ENCODE measurements at regions not wholly inside any gene's neighbourhood (a gene's known extent, or its start where the extent isn't known, plus 50 kb on each side); places are given as distances from the start of the nearest gene placed in this dataset.
"Not testable (repeated sequence)": the region's sequence is repeated elsewhere in the genome, so short reads cannot be mapped to it uniquely, and the experiment has no call there.

DNA sequence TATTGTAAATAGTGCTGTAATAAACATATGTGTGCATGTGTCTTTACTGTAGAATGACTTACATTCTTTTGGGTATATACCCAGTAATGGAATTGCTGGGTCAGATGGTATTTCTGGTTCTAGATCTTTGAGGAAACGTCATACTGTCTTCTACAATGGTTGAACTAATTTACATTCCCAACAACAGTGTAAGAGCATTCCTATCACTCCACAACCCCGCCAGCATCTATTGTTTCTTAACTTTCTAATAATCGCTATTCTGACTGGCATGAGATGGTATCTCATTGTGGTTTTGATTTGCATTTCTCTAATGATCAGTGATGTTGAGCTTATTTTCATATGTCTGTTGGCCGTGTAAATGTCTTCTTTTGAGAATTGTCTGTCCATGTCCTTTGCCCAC, 873.8 kb upstream of the ACVR2A start:
- not testable (repeated sequence) for DNase-seq (ENCODE audit: low spot score)

DNA sequence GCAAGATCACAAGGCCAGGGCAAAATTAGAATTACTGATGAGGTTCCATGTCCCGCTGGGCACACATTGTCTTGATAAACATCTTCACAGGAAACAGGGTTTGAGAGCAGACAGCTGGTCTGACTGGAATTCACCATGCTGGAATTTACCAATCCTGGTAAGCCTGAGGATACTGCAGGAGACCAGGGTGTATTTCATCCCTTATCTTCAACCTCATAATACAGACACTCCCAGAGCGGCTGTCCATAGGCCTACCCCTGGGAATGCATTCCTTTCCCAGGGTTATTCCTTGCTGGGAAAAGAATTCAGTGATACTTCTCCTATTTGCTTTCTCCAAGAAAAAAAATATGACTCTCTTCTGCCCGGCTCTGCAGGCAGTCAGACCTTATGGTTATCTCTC, 875.1 kb upstream of the ACVR2A start:
- DNase-seq (ENCODE audit: low spot score) = not testable (repeated sequence)

DNA sequence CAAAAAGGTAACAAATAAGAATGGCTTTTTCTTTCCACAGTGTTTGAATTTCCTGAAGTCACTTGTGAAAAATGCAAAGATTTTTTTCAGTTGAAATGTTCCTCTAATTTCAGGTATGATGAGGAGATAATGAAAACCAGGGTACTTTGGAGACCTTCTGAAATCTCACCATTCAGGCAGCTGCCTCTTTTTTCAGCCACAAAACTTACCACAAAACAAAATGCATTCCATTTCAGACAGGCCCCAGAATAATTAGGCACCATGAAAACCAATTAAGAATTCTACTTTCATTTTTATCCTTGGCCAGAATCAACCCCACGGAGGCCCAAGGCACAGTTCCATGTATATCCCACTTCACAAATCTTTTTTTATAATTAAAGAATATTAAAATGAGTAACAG, 880.3 kb upstream of the ACVR2A start:
- DNase-seq (ENCODE audit: low spot score) = no peak

DNA sequence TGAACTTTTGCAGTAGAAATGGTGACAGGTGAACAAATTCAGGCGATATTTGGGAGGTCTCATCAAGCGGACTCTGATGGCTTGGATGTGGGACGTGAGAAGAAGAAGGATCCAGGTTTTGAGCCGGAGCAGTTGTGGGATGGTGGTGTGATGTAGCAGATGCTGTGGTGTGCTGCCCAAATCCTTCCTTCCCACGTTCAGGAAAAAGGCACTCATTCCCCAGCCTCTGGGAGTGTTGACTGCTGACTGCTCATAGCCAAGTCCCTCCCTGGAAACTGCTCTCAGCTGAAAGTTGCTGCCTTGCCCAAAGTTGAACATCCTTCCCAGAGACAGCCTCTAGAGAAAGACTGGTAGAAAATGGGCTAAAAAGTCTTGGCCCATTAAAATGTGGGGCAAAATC, 890.3 kb upstream of the ACVR2A start:
- DNase-seq (ENCODE audit: low spot score) = no peak

DNA sequence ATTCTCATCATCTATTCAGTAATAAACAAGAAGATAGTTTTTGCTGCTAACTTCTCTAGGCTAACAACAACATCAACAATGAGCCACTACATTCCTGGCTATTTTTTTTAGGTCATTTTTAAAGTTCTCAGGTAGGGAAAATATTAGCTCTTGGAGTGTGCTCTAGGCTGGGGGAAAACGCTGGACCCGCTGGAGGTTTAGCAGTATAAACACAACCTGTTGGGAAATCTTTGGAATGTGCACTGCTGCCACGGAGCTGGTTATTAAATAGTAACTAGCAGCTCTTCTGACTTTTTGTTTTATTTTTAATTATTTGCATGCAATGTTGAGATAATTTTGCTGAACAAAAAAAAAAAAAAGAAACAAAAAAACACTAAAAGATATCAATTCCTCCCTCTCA, 892.1 kb upstream of the ACVR2A start:
- no peak for DNase-seq (ENCODE audit: low spot score)

DNA sequence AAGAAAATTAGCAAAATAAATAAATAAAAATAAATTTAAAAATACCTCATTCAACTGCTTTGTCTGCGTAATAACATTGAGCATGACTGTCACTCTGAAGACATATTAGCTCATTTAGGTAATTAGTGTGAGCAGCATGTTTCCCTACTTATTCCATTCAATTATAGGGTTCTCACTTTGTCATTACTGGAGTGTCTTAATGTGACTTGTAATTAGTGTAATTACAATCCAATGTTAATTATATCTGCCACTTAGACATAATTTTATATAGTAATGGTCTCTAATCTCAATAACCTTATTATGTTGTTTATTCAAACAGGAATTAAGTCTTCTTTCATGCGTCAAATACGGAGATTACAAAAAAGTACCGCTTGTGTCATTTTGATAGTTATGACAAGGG, 893.9 kb upstream of the ACVR2A start:
- no peak for DNase-seq (ENCODE audit: low spot score)

DNA sequence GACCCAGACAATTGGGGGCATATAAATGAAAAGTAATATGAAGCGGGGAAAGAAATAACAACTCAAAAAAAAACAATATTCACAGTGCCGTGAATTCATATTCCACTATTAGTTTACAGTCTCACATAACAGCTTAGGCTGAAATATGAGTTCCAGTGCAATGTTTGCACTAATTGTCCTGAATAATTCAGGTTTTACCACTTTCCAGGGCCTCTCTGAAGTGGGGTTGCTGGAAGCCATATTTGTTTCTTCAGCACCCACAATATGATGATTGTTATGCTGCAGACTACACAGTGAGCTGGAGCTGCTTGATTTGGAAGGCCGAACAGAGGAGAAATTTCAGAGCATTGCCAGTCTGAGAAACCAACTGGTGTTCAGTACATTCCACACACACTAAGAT, 894.5 kb upstream of the ACVR2A start:
- no peak for DNase-seq (ENCODE audit: low spot score)

DNA sequence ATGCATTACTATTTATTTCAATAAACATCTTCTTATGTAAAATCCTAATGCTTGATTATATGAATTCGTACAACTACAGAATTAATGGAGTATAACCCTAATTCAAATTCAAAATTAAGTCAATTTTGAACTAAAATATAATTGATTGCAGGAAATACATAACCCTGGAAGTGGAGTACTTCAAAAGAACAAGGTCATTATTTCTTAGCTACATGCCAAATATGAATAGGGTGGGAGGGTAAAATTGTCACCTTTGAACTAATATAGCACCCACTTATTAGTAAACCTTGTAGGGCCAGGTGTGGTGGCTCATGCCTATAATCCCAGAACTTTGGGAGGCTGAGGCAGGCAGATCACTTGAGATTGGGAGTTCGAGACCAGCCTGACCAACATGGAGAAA, 895.4 kb upstream of the ACVR2A start:
- DNase-seq (ENCODE audit: low spot score) = no peak

DNA sequence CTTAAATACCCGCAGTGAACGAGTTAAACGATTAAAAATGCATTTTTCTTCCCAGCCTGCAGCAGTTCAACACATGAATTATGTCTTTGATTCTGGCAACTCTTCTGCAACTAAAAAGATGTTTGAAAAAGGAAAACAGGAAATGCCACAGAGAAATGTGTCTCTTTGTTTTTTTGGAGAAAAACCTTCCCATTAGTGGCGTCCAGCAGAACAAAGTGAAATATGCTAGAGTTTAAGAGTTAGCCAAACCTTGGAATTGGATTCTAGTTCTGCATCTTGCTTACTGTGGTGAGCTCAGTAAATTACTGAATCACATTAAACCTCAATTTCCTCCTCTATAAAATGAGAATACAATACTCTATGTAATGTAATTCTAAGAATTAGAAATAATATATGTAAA, 900.2 kb upstream of the ACVR2A start:
- no peak for DNase-seq (ENCODE audit: low spot score)

DNA sequence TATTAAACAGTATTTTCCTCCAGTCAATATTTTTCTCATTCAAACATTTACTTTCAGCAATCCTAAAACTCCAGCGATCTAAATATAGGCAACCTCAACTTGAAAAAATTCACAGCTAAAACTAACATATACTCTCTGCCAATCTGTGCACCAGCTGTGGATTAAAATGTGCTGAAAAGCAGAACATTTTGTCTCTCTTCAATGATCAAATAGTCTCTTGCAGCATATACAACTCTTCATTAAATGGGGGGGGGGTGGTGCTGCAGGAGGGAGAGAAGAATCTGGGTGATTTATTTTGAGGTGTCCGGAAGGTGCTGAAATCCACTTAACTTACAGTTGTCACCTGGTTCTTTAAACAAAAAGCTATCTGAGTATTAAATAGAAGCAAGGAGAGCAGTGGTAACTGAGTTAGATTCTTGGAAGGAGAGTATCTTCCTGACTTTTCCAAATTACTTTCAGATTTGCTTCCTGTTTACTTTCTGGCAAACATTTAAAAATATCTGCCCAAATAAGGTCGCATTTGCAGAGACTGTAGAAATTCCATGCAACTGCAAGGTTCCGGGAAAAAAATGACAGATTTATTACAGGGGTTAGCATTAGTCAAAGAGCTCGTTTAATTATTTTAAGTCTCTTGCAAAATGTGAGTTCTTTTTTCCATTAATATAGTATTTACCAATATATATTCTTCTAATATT, 904.7 kb upstream of the ACVR2A start:
- DNase-seq (ENCODE audit: low spot score) = no peak

DNA sequence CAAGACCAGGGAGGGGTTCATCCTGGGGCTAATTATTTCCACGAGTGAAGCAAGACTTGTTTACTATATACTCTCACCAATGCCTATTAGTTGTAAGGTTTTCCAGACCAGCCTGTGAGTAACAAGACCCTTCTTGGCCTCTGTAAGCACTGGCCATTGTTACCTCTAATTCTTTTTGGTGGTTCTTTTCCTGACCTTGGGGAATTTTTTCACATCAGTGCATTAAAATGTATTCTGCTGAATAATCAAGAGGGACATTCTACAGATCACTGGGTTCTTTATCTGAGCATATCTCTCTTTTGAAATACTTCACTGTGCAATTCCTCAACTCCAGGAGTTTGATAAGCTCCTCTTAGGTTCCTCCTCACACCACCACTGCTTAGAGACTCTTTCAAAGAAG, 909.9 kb upstream of the ACVR2A start:
- no peak for DNase-seq (ENCODE audit: low spot score)

DNA sequence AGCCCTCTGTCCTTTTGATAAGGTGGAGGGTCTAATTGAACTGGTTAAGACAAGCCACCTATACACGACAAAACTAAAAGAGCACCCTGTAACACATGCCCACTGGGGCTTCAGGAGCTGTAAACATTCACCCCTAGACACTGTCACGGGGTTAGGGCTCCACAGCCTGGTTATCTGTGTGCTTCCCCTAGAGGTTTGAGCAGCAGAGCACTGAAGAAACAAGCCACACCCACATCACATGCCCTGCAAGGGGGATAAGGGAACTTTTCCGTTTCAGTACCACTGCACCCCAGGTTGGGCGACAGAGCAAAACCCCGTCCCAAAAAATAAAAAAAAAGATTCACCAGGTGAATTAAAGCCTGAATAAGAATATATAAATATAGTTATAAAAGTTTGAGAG, 913.7 kb upstream of the ACVR2A start:
- no peak for DNase-seq (ENCODE audit: low spot score)

DNA sequence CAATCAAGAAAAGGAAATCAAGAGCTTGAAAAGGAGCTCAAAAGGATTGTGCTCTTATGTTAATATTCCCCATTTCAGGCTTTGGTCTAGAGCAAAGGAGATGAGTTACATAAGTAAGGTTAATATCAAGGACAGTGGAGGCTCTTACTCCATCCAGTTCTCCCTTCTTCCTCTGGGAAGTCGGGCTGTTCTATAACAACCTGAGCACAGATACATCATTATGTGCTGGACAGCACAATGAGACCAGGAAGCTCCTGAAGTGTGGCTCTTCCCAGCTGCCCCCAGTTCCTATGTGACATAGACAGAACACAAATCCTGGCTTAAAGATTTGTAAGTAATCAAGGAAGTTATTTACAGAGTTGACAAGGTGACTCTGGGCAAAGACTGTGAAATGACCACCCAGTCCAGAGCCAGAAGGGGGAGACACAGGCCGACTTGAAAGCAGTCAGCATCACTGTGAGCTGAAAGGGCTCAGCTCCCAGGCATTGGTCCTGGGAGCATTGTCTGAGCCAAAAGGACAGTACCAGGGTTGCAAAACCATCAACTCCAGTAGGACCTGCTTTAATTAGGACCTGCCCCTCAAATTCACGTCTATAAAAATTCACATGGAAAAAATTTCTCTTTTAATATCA, 917.6 kb upstream of the ACVR2A start:
- no peak for DNase-seq (ENCODE audit: low spot score)

DNA sequence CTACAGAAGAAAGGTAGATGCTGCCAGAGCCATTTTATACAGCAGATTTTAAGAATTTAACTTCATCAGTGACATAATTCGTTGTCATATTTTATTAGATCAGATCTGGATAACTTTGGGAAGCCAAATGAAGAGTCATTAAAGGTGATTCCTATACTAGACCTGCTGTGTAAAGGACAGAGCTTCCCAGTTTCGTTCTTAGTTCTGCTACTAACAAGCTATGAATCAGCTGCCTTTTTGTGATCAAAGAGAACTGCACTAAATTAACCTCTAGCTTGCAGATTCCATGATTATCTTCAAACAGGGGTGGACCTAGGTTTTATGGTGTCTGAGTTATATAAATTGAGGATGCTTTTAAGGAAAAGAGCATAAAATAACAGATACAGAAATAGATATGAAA, 926.5 kb upstream of the ACVR2A start:
- DNase-seq (ENCODE audit: low spot score) = no peak

DNA sequence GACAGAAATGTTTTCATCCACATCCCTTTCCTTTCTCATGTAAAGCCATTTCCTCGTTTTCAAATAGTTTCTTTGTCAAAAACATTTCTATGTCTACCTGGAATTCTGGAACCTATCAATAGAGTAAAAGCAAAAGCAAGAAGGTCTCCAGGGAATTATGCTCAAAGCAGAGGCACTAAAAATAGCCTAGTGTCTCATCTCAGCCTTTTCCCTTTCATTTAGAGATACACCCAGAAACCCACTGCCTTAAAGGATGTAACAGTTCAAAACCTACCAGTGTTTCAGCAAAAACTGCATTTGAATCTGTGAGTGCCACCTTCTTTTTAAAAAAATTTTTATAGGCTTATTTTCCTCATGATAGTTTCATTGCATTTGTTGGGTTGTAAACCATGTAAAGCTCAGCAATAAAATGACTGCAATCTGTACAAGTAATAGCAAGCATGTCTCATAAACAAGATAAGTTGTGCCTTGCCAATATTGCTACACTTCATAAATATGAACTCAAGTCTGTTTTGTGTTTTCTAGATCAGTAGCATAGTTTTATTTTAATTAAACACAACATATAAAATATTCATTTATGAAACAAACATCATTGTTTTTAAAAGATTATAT, 927.3 kb upstream of the ACVR2A start:
- no peak for DNase-seq (ENCODE audit: low spot score)

DNA sequence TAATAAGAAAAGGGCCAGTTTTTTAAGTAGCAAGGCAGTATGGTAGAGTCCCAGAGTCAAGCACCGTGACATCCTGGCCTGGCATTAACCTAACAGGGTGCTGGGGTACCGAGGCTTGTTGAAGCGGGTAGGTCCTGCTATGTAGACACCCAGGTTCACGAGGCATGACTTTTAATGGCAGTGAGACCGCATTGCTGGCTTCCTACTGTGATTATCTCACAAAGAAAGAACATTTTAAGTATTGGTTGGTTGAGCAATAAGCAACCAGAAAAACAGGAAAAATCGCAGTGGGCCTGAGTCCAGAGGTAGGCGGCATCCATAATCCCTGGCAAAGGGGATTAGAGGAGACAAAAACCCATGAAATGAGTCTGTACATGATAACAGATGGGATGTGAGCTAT, 927.9 kb upstream of the ACVR2A start:
- DNase-seq (ENCODE audit: low spot score) = no peak

DNA sequence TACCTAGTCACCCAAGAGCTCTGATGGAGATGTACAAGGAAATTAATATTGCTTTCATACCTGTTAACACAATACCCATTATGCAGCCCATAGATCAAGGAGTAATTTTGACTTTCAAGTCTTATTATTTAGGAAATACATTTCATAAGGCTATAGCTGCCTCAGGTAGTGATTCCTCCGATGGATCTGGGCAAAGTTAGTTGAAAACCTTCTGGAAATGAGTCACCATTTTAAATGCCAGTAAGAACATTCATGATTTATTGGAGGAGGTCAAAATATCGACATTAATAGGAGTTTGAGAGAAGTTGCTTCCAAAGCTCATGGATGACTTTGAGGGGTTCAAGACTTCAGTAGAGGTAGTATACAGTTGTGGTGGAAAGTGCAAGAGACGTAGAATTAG, 931.4 kb upstream of the ACVR2A start:
- no peak for DNase-seq (ENCODE audit: low spot score)

DNA sequence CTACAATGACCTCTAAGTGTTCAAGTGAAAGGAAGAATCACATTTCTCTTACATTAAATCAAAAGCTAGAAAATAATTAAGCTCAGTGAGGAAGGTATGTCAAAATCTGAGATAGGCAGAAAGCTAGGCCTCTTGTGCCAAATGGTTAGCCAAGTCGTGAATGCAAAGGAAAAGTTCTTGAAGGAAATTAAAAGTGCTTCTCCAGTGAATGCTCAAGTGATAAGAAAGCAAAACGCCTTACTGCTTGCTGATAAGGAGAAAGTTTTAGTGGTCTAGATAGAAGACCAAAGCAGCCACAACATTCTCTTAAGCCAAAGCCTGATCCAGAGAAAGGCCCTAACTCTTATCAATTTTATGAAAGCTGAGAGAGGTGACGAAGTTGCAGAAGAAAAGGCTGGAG, 932.3 kb upstream of the ACVR2A start:
- no peak for DNase-seq (ENCODE audit: low spot score)

DNA sequence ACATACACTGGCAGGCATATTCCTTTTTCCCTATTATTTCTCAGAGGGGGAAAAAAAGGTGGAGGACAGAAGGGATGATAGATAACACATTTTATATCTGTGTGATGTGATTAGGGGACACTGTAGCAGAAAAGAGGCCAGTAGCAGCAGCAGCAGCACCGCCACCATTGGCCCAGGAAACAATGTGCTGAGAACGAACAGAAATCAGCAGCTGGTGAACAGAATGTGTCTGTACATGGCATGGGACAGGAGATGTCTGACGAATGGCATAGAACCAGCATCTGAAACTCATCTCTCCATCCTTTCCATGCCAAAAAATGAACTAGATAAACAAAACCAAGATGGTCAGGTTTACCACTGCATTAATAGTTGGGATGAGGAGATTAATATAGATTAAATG, 936.1 kb upstream of the ACVR2A start:
- no peak for DNase-seq (ENCODE audit: low spot score)

DNA sequence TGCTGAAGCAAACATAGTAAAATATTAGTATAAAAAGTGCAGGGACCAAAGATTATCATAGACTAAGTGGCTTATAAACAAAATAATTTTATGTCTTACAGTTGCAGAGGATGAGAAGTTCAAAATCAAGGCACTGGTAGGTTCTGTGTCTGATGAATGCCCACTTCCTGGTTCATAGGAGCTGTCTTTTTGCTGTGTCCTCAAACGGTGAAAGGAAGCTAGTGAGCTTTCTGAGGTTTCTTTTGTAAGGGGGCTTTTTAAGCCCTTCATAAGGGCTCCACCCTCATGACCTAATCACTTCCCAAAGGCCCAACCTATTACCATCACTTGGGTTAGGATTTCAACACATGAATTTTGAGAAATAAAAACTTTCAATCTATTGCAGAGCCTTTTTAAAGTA, 946.7 kb upstream of the ACVR2A start:
- no peak for DNase-seq (ENCODE audit: low spot score)

DNA sequence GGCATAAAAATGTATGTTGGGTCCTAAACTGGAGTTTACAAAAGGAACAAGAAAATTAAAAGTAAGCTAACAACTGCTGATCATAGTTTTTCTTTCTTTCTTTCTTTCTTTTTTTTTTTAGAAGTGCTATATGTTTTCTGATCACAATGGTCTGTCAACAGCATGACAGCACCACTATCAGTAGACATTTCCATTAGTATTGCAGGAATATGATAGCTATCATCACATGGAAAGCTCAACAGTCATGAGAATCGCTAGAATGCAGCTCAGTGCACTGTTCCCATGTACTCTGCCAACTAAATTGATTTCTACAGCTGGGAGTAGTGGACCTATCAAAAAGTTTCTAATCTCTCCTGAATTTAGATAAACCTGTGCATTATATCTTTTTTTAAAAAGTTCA, 950.3 kb upstream of the ACVR2A start:
- DNase-seq (ENCODE audit: low spot score) = no peak

DNA sequence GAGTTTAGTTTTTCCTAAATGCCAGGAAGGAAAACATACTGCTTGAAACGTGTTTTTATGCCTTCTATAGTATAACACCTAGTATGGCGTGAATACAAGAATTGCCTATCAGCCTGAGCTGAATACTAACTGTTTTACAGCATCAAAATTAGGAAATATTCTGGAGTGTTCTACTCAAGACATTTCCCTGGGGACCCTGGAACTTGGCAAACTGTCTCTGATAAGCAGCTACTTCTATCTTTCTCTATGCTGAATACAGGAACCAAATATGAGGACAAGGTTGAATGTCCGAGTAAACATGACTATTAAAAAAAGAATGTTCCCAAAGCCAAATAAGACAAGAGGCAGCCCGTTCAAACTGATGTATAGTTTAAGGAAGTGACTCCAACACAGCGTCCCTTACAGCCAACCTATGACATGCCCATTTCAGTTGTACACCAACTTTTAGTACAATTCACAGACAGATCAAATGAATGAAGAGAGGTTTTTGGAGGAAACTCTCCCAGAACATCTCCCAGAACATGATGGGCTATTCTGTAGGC, 951.3 kb upstream of the ACVR2A start:
- DNase-seq (ENCODE audit: low spot score) = no peak

DNA sequence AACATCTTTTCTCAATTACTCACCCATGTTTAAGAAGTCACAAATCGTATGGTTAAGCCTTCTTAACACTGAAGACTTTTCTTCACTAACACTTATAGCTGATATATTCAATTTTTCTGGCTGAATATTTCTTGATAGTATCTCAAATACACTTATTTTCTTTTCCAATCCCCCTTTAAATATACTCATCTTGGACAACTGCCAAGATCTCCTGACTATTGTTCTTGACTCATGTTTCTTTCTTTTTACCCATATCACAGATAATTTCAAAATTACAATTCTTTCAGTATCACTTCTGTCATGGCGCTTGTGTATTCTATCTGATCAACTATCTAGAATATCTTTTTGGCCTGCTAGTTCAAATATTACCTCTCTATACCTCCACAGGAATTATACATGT, 954.3 kb upstream of the ACVR2A start:
- no peak for DNase-seq (ENCODE audit: low spot score)

DNA sequence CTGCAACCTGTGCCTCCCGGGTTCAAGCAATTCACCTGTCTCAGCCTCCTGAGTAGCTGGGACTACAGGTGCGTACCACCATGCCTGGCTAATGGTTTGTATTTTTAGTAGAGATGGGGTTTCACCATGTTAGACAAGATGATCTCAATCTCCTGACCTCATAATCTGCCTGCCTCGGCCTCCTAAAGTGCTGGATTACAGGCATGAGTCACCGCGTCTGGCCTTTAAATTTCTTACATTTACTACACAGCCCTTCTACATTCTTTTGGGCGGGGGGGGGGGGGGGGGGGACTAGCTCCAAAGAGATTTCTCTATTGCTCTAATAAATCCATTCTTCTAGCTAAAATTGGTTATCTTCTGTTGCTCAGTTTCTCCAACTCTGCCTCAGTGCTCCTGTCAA, 964.9 kb upstream of the ACVR2A start:
- DNase-seq (ENCODE audit: low spot score) = no peak
